Hippocampal formation (tissue), 2 donors: ENCODE measurements at regions not wholly inside any gene's neighbourhood (a gene's known extent, or its start where the extent isn't known, plus 50 kb on each side); places are given as distances from the start of the nearest gene placed in this dataset.

ENCODE experiments used
- DNase-seq, 2 donors: peaks; one replicate each; lab custom pipeline; 2025; lab: John Stamatoyannopoulos, UW

DNA sequence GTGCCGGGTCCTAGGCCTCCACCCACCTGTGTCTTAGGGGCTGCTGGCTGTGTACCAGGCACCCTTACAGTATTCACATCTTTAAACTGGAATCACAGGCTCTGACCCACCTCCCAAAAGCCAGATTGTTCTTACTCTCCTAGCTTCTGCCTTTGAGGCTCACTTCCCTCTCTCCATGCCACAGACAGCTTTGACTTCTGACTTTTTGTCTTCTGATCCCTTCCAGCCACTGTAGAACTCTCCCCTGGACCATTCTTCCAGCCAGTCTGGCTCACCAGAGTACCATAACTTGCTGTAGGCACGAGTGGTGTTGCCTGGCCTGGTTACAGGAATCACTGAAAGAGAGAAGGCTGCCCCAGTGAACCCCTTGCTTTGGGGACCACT, 58.1 kb upstream of the STUM start:
- DNase-seq, result no peak

DNA sequence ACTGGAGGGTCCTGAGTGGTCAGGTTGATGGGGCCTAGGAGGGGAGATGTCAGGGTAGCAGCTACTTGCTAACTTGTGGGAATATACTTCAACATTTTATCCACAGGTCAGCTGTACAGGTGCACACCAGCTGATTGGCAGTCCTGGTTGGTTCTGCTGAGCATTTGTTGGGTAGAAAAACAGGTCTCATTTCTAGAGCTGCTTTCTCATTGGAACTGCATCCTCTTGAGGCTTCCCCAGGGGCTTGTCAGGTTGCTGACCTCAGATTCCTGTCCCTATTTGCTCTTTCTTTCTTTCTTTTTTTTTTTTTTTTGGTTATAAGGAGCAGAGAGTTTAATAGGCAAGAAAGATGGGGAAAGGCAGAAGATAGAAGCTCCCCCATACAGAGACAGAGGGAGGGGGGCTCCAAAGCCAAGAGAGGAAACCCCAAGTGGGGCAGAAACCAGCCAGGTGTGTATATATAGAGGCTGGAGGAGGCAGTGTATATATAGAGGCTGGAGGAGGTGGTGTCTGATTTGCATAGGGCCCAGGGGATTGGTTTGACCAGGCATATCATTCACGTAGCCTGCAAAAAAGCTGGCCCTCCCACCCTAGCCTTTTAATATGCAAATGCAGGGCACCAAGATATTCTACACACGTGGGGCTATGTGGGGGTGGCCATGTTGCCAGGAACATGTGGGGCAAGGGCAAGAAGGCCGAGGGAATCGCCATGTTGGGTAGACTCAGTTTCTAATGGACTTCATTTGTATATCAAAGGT, 57.3 kb upstream of the STUM start:
- DNase-seq, result no peak

DNA sequence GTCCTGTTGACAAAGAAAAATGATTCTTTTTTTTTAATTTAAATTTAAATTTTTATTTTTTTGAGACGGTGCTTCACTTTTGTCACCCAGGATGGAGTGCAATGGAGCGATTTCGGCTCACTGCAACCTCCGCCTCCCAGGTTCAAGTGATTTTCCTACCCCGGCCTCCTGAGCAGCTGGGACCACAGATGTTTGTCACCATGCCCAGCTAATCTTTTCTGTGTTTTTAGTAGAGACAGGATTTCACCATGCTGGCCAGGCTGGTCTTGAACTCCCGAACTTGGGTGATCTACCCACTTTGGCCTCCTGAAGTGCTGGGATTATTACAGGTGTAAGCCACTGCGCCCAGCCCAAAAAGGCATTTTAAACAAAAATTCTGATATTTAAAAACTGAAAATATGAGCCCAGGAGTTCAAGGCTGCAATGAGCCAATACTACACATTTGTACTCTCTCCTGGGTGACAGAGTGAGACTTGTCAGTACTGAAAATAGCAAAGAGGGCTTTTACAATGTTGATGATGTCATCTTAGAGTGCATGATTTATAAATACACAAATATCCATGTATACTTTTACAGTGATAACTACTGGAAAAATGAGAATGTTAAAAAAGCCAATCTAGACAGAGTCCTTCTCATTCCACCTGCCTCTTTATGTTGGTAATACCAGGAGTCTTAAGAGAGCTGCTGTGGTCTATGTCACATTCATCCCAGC, 56.0 kb upstream of the STUM start:
- DNase-seq, result no peak

DNA sequence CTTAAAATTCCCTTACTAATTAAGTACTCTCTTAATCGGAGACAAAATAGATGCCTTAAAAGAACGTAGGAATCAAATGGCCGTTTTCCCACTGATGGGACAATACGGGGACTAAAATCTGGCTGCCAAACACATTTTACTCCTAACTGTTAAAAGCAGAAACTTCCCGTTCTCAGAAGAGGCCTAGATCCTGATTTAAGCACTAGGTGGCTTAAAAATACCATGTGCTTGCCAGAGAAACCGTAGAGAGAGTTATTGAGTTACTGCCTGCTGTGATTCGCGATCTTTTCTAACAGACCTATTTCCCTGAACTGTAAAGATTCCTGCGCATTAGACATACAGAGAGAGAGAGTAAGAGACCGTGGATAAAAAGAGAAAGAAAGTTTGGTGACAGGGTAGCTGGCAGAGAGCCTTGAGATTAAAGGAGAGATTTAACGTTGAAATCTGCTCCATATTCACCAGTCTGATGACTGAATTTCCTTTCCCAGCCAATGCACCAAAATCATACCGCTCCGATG, 54.4 kb upstream of the STUM start:
- DNase-seq, result peak in 1 of 2 donors; percentile 31

DNA sequence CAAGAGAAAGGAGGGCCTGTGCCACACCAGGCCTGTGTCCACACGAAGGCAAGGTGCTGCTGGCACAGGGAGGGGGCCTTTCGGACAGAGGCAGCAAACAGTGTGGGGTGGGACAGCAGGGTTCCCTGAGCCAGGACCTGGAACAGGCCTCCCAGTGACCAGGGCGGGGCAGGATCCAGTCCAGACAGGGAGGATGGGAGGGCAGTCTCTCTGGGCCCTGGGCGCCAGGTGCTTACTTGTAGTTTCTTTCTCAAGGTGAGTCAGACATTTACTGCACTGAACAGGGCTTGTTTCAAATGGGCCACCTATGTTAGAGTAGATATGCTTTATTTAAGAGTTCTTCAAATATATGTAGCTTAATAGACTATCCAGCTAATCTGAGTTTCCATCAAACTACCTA, 52.8 kb upstream of the STUM start:
- no peak for DNase-seq

DNA sequence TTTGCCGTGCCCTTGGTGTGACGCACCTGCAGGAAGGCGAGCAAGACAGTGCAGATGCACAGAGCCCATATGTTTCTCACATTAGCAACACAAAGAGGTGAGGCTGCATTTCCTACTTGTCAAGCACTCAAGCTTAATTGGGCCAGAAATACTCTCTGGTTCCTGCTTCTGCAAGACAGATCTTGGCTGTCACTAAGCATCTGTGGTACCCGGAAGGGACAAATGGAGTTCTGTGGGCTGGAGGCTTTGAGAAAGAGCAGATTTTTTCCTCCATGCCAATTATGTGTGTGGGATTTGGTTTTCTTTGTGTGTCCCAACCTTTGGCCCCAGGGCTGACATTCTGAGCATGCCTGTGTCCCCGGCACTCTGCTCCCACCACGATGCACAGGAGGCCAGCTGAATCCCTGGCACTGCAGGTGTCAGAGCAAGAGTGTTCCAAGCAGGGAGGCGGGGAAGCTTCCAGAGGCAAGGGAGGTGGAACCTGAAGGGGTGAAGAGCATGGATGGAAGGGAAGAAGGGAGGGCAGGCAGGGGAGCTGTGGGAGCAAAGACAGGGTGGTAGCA, 52.0 kb upstream of the STUM start:
- DNase-seq, result no peak

DNA sequence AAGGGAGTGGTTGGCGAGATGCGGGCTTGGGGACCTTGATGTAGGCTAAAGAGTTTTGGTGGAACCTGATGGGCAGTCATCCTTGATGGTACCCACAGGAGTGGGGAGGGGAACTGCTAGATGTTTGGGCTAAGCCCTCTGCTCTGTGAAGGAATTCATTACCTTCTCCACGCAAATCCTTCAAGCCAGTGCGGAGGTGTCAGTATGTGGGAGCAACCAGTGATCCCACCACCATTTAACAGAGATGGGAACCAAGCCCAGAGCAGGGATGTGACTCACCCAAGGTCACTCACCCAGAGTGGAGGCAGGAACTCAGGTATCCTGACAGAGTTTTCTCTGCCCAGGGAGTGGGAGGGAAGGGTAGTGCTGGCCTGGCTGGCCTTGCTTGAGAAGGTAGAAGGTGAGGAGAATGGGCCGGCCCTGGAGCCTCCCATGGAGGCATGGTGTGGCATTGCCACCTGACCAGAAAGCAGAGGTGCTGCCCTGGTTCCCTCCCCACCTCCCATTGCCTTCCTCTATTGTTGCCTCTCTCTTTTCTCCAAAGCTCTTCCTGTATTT, 51.2 kb upstream of the STUM start:
- DNase-seq, result no peak

DNA sequence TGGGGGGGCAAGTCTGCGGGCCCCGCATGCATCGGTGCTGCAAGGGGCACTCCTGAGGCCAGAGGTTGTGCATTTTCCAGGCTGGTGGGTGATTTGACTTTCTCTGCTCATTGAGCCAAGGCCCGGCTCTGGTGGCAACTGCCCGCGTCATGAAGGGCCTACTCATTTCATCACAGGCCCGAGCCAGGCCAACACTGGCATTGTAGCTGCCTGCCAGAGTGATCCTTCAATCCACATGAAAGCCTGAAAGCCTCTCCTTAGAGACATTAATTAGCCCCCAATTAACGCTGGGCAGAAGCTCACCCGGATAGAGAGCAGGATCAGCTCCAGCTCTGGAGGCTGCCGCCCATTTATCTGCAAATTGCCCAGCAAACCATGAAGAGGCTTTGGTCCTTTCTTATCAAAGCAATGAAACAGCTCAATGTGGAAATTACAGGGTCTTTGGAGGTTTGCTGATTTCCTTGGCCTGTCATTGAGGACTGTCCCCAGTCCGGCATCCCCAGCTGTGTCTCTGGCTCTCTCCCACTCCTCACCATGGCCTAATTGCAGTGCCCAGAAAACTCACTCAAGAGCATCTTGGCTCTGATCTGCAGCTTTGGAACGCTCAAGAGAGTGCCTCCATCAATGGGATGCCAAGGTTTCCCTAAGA, 50.4 kb upstream of the STUM start:
- DNase-seq, result peak; percentile 16 to 64

DNA sequence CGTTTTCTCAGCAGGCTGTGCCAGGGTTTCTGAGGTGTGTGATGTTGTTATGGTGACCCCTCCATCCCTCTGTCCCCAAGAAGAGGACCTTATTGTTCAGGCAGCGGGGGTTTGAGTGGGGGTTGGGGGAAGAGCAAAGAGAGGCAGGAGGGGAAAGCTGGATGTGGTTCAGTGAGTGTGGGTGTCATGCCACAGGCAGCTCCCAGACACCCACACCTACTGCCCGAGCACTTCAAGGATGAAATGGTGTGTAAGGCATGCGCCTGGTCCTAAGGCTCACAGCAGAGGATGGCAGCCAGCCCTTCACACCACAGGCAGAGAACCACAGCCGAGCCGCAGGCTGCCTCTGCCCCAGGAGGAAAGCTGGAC, 49.9 kb upstream of the STUM start:
- peak in 1 of 2 donors; percentile 35 for DNase-seq
